PFSK-1 (cell line): ENCODE measurements at regions not wholly inside any gene's neighbourhood (a gene's known extent, or its start where the extent isn't known, plus 50 kb on each side); places are given as distances from the start of the nearest gene placed in this dataset.

Experiments
- FOXP2 ChIP-seq: optimal IDR thresholded peaks from 2 replicates; pipeline ENCODE3; 2011; ENCODE audit warnings: borderline replicate concordance, control low read depth, inconsistent platforms; ENCODE audit not compliant: insufficient read depth; ENCODE audit errors: extremely low read length, extremely low read depth
- POLR2AphosphoS5 ChIP-seq: IDR thresholded peaks from 2 replicates; pipeline ENCODE4 v1.6.1; 2012; ENCODE audit warnings: low read depth, mild to moderate bottlenecking, control low read depth, low read length, moderate library complexity
- SIN3A ChIP-seq: IDR thresholded peaks from 2 replicates; pipeline ENCODE4 v1.6.1; 2012; ENCODE audit warnings: mild to moderate bottlenecking, low read length, moderate library complexity, borderline replicate concordance; ENCODE audit not compliant: insufficient read depth
- TAF1 ChIP-seq: IDR thresholded peaks from 2 replicates; pipeline ENCODE4 v1.6.1; 2012; ENCODE audit warnings: low read length, control low read depth, borderline replicate concordance; ENCODE audit not compliant: insufficient read depth
- TF ChIP-seq, protein P1 (sequence below), 2 experiments: IDR thresholded peaks; 2 replicates each; pipeline versions ENCODE4 v1.6.1 to v1.8.0; 2011 to 2012; ENCODE audit warnings: low read depth in 2 of 2, low read length in 2 of 2, control low read depth in 1 of 2, inconsistent platforms in 1 of 2, mild to moderate bottlenecking in 1 of 2, moderate library complexity in 1 of 2; ENCODE audit not compliant: insufficient read depth in 1 of 2

DNA sequence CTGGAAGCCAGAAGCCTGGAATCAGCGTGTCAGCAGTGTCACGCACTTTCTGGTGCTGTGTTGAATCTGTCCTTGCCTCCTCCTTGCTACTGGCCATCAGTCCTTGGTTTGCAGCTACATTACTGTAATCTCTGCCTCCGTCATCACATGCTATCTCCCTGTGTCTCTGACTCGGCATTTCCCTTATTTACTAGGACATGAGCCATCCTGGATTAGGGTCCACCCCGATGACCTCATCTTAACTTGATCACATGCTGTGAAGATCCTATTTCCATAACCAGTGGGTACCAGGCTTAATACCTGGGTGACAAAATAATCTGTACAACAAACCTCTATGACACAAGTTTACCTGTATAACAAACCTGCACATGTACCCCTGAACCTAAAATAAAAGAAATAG is 518.0 kb upstream of the KLF6 start:
- TF ChIP-seq FOXP2 (no peak), POLR2AphosphoS5 (no peak), TAF1 (no peak), SIN3A (no peak)
- TF ChIP-seq, protein P1, sequence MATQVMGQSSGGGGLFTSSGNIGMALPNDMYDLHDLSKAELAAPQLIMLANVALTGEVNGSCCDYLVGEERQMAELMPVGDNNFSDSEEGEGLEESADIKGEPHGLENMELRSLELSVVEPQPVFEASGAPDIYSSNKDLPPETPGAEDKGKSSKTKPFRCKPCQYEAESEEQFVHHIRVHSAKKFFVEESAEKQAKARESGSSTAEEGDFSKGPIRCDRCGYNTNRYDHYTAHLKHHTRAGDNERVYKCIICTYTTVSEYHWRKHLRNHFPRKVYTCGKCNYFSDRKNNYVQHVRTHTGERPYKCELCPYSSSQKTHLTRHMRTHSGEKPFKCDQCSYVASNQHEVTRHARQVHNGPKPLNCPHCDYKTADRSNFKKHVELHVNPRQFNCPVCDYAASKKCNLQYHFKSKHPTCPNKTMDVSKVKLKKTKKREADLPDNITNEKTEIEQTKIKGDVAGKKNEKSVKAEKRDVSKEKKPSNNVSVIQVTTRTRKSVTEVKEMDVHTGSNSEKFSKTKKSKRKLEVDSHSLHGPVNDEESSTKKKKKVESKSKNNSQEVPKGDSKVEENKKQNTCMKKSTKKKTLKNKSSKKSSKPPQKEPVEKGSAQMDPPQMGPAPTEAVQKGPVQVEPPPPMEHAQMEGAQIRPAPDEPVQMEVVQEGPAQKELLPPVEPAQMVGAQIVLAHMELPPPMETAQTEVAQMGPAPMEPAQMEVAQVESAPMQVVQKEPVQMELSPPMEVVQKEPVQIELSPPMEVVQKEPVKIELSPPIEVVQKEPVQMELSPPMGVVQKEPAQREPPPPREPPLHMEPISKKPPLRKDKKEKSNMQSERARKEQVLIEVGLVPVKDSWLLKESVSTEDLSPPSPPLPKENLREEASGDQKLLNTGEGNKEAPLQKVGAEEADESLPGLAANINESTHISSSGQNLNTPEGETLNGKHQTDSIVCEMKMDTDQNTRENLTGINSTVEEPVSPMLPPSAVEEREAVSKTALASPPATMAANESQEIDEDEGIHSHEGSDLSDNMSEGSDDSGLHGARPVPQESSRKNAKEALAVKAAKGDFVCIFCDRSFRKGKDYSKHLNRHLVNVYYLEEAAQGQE (IDR thresholded peaks at IDR 0.05; ENCODE audit: insufficient read depth in 1 of 2, low read depth in 2 of 2, low read length in 2 of 2), result no peak

DNA sequence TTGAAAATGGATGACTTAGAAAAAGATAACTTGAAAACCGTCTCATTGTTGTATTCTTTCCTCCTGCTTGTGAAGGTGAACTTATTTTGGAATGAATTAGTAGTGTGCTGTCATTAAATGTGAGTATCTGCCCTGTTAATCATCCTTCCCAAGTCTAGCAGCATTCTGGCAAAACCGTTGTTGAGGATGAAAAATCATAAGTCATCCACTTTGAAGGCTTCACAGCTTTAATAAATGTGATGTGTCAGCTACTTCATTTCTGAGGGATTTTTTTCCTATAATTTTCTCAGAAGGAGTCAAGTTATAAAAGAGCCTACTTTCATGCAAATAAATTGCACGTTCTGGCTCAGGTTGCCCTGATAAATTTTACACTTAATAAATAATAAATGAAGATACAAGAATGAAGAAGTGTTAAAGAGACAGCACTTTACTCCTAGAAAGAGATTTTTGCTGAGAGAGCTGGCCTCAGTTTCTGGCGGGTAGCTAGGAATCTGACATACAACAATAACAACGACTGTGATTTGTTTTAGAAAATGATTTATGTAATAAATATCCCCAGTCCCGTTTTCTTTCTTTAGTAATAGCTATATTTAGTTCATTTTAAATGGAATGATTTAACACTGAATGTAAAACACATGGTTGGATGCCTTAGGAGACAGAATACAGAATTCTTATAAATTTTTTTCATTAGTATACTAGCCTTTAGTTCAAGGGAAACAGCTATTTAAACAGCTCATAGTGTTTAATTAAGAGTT is 516.5 kb upstream of the KLF6 start:
- TF ChIP-seq SIN3A (no peak), TAF1 (no peak), POLR2AphosphoS5 (no peak), FOXP2 (no peak)
- TF ChIP-seq, protein P1 (IDR thresholded peaks at IDR 0.05; ENCODE audit: insufficient read depth in 1 of 2, low read depth in 2 of 2, low read length in 2 of 2), result no peak

DNA sequence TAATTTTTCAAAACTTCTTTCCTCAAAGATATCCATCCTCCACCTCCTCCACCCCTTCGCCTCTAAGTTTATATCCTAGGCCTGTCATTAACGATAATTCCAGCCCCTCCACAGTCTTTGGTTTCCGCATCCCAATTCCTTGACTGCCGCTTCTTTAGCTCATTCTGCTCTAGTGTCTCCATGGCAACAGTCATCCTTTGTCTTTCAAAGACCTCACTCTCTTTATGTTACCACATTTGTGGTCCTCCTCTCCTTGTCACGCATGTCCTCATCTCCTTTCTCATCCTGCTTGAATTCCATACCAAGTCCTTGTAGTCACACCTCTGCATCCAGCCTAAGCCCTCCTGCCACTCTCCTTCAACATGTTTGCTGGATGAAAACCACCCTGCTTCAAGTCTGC is 511.2 kb upstream of the KLF6 start:
- TF ChIP-seq FOXP2, result no peak
- TF ChIP-seq TAF1, result no peak
- TF ChIP-seq POLR2AphosphoS5, result no peak
- no peak for TF ChIP-seq SIN3A

DNA sequence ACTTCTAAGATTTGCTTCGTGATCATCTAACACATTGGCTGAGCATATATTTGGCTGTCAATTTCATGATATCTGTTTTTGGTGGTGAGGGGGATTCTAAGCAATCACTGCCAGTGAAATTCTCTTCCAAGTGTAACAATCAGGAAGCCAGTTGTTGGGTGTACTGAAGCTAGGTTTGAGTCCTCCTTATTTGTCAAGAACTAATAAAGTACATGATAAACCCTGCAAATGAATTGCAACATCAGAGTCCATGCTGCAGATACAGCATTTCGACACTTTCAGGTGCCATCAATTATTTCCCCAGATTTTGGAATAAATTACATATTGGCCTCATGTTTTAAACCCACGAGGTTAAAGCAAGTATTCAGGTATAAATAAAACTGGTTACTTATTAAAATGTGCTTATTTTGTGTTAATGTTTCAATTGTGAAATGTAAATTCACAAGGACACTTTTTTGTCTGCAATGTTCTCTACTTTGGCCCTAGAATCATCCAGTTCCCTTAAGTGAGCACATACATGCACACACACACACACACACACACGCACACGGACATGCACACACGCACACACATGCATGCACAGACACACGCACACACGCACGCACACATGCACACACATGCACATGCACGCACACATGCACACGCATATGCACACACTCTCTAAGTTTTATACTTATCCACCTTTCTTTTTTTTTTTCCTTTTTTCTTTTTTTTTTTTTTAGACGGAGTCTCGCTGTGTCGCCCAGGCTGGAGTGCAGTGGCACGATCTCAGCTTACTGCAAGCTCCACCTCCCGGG is 510.2 kb upstream of the KLF6 start:
- no peak for TF ChIP-seq FOXP2
- TF ChIP-seq TAF1, result no peak
- no peak for TF ChIP-seq POLR2AphosphoS5
- TF ChIP-seq, protein P1 (IDR thresholded peaks at IDR 0.05; ENCODE audit: insufficient read depth in 1 of 2, low read depth in 2 of 2, low read length in 2 of 2), result no peak
- no peak for TF ChIP-seq SIN3A

DNA sequence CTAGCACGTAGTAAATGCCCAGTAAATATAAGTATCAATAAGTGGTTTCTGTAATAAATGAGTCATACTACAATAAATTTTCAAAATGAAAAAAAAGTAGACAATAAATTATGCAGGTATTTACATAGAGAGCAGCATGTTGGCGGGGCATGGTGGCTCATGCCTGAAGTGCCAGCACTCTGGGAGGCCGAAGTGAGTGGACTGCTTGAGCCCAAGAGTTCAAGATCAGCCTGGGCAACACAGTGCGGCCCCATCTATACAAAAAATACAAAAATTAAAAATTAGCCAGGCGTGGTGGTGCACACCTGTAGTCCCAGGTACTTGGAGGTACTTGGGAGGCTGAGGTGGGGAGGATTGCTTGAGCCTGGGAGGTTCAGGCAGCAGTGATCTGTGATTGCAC is 509.3 kb upstream of the KLF6 start:
- no peak for TF ChIP-seq FOXP2

DNA sequence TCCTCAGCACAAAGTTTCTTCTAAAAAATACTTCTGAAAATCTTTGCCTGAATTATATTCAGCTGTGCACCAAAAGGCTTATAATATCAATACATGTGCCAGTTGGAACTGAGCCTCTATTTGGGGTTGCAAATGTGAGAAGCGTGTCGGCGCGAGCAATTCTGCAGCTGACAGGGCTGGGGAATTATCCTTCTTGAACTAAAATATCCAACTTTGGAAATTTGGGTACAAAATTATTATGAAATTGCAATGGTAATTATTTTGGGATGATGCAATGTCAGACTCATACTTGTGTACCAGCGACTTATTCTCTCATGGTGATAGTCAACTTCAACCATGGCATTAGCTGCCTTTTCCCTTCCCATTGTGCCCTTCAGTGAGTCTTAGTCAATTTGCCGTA is 507.0 kb upstream of the KLF6 start:
- no peak for TF ChIP-seq POLR2AphosphoS5
- TF ChIP-seq TAF1, result no peak
- TF ChIP-seq SIN3A, result no peak
- TF ChIP-seq FOXP2, result no peak
- TF ChIP-seq, protein P1 (IDR thresholded peaks at IDR 0.05; ENCODE audit: insufficient read depth in 1 of 2, low read depth in 2 of 2, low read length in 2 of 2), result no peak
